A549 (cell line): ENCODE measurements at regions not wholly inside any gene's neighbourhood (a gene's known extent, or its start where the extent isn't known, plus 50 kb on each side); places are given as distances from the start of the nearest gene placed in this dataset.

ENCODE experiments used
- ATAC-seq, 2 experiments: fragments of 200-7000 bp in 1 of 2; fragments of >200 bp in 1 of 2; cut with Nextera tagmentation in 1 of 2; cut with Tn5 transposase in 1 of 2; 3 replicates each; pipeline versions ENCODE4 v1.8.0 to v1.9.1; 2018 to 2020; ENCODE audit warnings: mild to moderate bottlenecking in 1 of 2, moderate library complexity in 1 of 2
- CTCF ChIA-PET: fragments of 300-600 bp; sonication (Branson Sonifier 250); formaldehyde crosslinking; extraction: SDS; loops from one replicate; lab custom pipeline; 2021; ENCODE audit warnings: antibody characterized with exemption, inconsistent platforms; lab: Yijun Ruan, JAX
- POLR2A ChIA-PET: fragments of 350-600 bp; formaldehyde crosslinking; extraction: SDS; loops from one replicate; lab custom pipeline; 2021; ENCODE audit warnings: antibody characterized with exemption, inconsistent platforms; lab: Yijun Ruan, JAX
- DNase-seq, 2 experiments: peaks; one replicate each; pipeline versions ENCODE4 v3.0.0 to v3.0.0-alpha.2; 2011 to 2016; ENCODE audit warnings: low read depth in 1 of 2, low spot score in 1 of 2
- FAIRE-seq: peaks from 2 replicates; lab custom pipeline; 2011; peaks lifted over from hg19 to GRCh38; lab: Jason Lieb, UNC
- H3K27ac ChIP-seq, 2 experiments: fragments of >200 bp; sonication (Bioruptor Twin); formaldehyde crosslinking; 3 replicates each; pipeline ENCODE4 v1.5.1; 2016 to 2017
- H3K4me1 ChIP-seq: fragments of >200 bp; sonication (Bioruptor Twin); formaldehyde crosslinking; 3 replicates; pipeline ENCODE4 v1.6.1; 2016
- H3K4me2 ChIP-seq: fragments of >200 bp; sonication (Bioruptor Twin); formaldehyde crosslinking; 3 replicates; pipeline ENCODE4 v1.6.1; 2016
- H3K4me3 ChIP-seq: fragments of >200 bp; sonication (Bioruptor Twin); formaldehyde crosslinking; 3 replicates; pipeline ENCODE4 v1.5.1; 2016
- H3K9me3 ChIP-seq: fragments of >200 bp; sonication (Bioruptor Twin); formaldehyde crosslinking; 3 replicates; pipeline ENCODE4 v1.6.1; 2016
- BCL3 ChIP-seq: fragments of >200 bp; sonication (Bioruptor Twin); formaldehyde crosslinking; IDR thresholded peaks from 3 replicates; pipeline ENCODE4 v1.6.1; 2016
- CHD2 ChIP-seq: fragments of 150-350 bp; IDR thresholded peaks from 2 replicates; pipeline ENCODE4 v1.6.1; 2014; ENCODE audit warnings: low read length; ENCODE audit not compliant: partially characterized antibody
- CTCF ChIP-seq: fragments of >200 bp; sonication (Bioruptor Twin); formaldehyde crosslinking; IDR thresholded peaks from 3 replicates; pipeline ENCODE4 v1.5.1; 2016
- EHF ChIP-seq: fragments of 250-450 bp; sonication (Bioruptor Pico); IDR thresholded peaks from 2 replicates; pipeline ENCODE4 v1.5.0; 2020; ENCODE audit warnings: mild to moderate bottlenecking
- FOSB ChIP-seq: fragments of 250-450 bp; sonication (Bioruptor Pico); IDR thresholded peaks from 2 replicates; pipeline ENCODE4 v1.5.0; 2020; ENCODE audit warnings: mild to moderate bottlenecking, moderate library complexity
- FOSL2 ChIP-seq, 2 experiments: fragments of 450-650 bp in 1 of 2; fragments of >200 bp in 1 of 2; sonication (Bioruptor Twin) in 1 of 2; formaldehyde crosslinking; IDR thresholded peaks; 2 replicates each; pipeline versions ENCODE4 v1.5.0 to v1.6.1; 2016 to 2020; ENCODE audit warnings: mild to moderate bottlenecking in 1 of 2, moderate library complexity in 1 of 2
- GATA3 ChIP-seq: IDR thresholded peaks from 2 replicates; pipeline ENCODE4 v1.6.1; 2012; ENCODE audit warnings: borderline replicate concordance
- HDAC2 ChIP-seq: fragments of 200-600 bp; sonication (generic); IDR thresholded peaks from 2 replicates; pipeline ENCODE4 v1.6.1; 2016
- HES2 ChIP-seq: fragments of >200 bp; sonication (Bioruptor Twin); formaldehyde crosslinking; IDR thresholded peaks from 2 replicates; pipeline ENCODE4 v1.6.1; 2016
- HMGXB4 ChIP-seq: fragments of 250-450 bp; sonication (Bioruptor Pico); IDR thresholded peaks from 2 replicates; pipeline ENCODE4 v1.5.0; 2021; ENCODE audit warnings: mild to moderate bottlenecking, moderate library complexity, borderline replicate concordance
- HOXA7 ChIP-seq: fragments of 250-450 bp; sonication (Bioruptor Pico); IDR thresholded peaks from 2 replicates; pipeline ENCODE4 v1.5.0; 2020; ENCODE audit warnings: mild to moderate bottlenecking, moderate library complexity
- HOXB13 ChIP-seq: fragments of 250-450 bp; sonication (Bioruptor Pico); IDR thresholded peaks from 2 replicates; pipeline ENCODE4 v1.5.0; 2020; ENCODE audit warnings: low read depth, mild to moderate bottlenecking, moderate library complexity
- HOXB5 ChIP-seq: fragments of 250-450 bp; sonication (Bioruptor Pico); IDR thresholded peaks from 2 replicates; pipeline ENCODE4 v1.5.0; 2020; ENCODE audit warnings: mild to moderate bottlenecking, moderate library complexity
- JUNB ChIP-seq: fragments of >200 bp; sonication (Bioruptor Twin); formaldehyde crosslinking; IDR thresholded peaks from 2 replicates; pipeline ENCODE4 v1.6.1; 2016
- KDM1A ChIP-seq: fragments of 200-600 bp; sonication (generic); IDR thresholded peaks from 2 replicates; pipeline ENCODE4 v1.6.1; 2016; ENCODE audit warnings: low read depth, mild to moderate bottlenecking
- KDM5A ChIP-seq: fragments of 200-600 bp; sonication (generic); IDR thresholded peaks from 2 replicates; pipeline ENCODE4 v1.6.1; 2016; ENCODE audit warnings: antibody characterized with exemption, mild to moderate bottlenecking
- MAFK ChIP-seq: fragments of 450-650 bp; IDR thresholded peaks from 2 replicates; pipeline ENCODE4 v1.6.1; 2014; ENCODE audit not compliant: partially characterized antibody
- MYC ChIP-seq: IDR thresholded peaks from 2 replicates; pipeline ENCODE4 v1.6.1; 2012; ENCODE audit warnings: mild to moderate bottlenecking, inconsistent platforms, low read length, improper control_type of control experiment, borderline replicate concordance
- NR3C1 ChIP-seq: fragments of >200 bp; sonication (Bioruptor Twin); formaldehyde crosslinking; IDR thresholded peaks from 3 replicates; pipeline ENCODE4 v1.6.1; 2017
- POLR2A ChIP-seq: IDR thresholded peaks from 2 replicates; pipeline ENCODE4 v1.6.1; 2012; ENCODE audit warnings: mild to moderate bottlenecking, low read length
- POLR2AphosphoS2 ChIP-seq: conservative IDR thresholded peaks from 2 replicates; pipeline ENCODE4 v1.6.1; 2012; ENCODE audit warnings: low read length, improper control_type of control experiment, inconsistent platforms
- RAD21 ChIP-seq, 2 experiments: fragments of >200 bp in 1 of 2; sonication (Bioruptor Twin) in 1 of 2; formaldehyde crosslinking in 1 of 2; IDR thresholded peaks in 1 of 2; conservative IDR thresholded peaks in 1 of 2; 2 replicates in 1 of 2; 3 replicates in 1 of 2; pipeline ENCODE4 v1.6.1; 2012 to 2018; ENCODE audit warnings: inconsistent platforms in 1 of 2
- RFX5 ChIP-seq: fragments of 450-650 bp; IDR thresholded peaks from 2 replicates; pipeline ENCODE4 v1.7.1; 2014; ENCODE audit warnings: antibody characterized with exemption, mild to moderate bottlenecking, moderate library complexity
- RNF2 ChIP-seq: fragments of 200-600 bp; sonication (generic); IDR thresholded peaks from 2 replicates; pipeline ENCODE4 v1.6.1; 2016; ENCODE audit warnings: low read depth, mild to moderate bottlenecking, antibody characterized with exemption, moderate library complexity, borderline replicate concordance
- SMC3 ChIP-seq: fragments of >200 bp; sonication (Bioruptor Twin); formaldehyde crosslinking; IDR thresholded peaks from 3 replicates; pipeline ENCODE4 v1.6.1; 2018; ENCODE audit warnings: inconsistent platforms
- SREBF2 ChIP-seq: fragments of 450-650 bp; IDR thresholded peaks from 2 replicates; pipeline ENCODE4 v1.6.1; 2014; ENCODE audit warnings: mild to moderate bottlenecking, moderate library complexity
- TFCP2L1 ChIP-seq: fragments of 250-450 bp; sonication (Bioruptor Pico); IDR thresholded peaks from 2 replicates; pipeline ENCODE4 v1.5.0; 2021; ENCODE audit warnings: mild to moderate bottlenecking
- USF2 ChIP-seq: fragments of 450-650 bp; IDR thresholded peaks from 2 replicates; pipeline ENCODE4 v1.6.1; 2014; ENCODE audit warnings: antibody characterized with exemption
- ZFP36 ChIP-seq: fragments of 450-650 bp; IDR thresholded peaks from 2 replicates; pipeline ENCODE4 v1.6.1; 2014; ENCODE audit warnings: borderline replicate concordance; ENCODE audit not compliant: partially characterized antibody
- WGBS: methylation state at CpG from one replicate; pipeline ENCODE4 v1.1.6; 2017; ENCODE audit errors: missing lambda C conversion rate; 5-methylcytosine and 5-hydroxymethylcytosine counted together

GRCh38 chr4:100721490-100721889 lies 203.7 kb upstream of the EMCN start:
- Histone ChIP-seq H3K4me2 (no peak overlapping the region), H3K4me1 (no peaks in the 10 kb centered on the region), H3K27ac (no peak overlapping the region), H3K9me3 (no peaks in the 10 kb centered on the region), H3K4me3 (no peak overlapping the region)
- TF ChIP-seq POLR2A (no peak), SREBF2 (no peak), HES2 (no peak), HOXA7 (CRISPR knock-in tag) (no peak), RFX5 (no peak), POLR2AphosphoS2 (no peak), KDM5A (no peak), NR3C1 (no peak), EHF (CRISPR knock-in tag) (no peak), TFCP2L1 (CRISPR knock-in tag) (no peak), SMC3 (no peak), USF2 (no peak)
- POLR2A ChIA-PET = no interaction called here
- no peak for FAIRE-seq
- CTCF ChIA-PET = no interaction called here
- ATAC-seq = no peak
- no peak for DNase-seq

- H3K4me3 ChIP-seq = no peak overlapping the region
- 68% methylated on average over 2 of the region's 2 CpGs for WGBS
- no peak overlapping the region for H3K4me2 ChIP-seq
- ChIA-PET CTCF (no interaction called here), POLR2A (no interaction called here)
- H3K27ac ChIP-seq = no peak overlapping the region
- ATAC-seq = no peak
- no peaks in the 10 kb centered on the region for H3K4me1 ChIP-seq
- no peak for DNase-seq
- FAIRE-seq = no peak
- TF ChIP-seq MYC (no peak), POLR2A (no peak), RAD21 (conservative IDR thresholded peaks at IDR 0.05 in 1 of 2, IDR thresholded peaks at IDR 0.05 in 1 of 2) (no peak), FOSL2 (IDR thresholded peaks at IDR 0.05) (no peak), FOSL2 (CRISPR knock-in tag; IDR thresholded peaks at IDR 0.05) (no peak), CHD2 (no peak), GATA3 (no peak), HMGXB4 (CRISPR knock-in tag) (no peak), HOXB13 (CRISPR knock-in tag) (no peak), CTCF (no peak), MAFK (no peak), HDAC2 (no peak), HOXB5 (CRISPR knock-in tag) (no peak), FOSB (CRISPR knock-in tag) (no peak), KDM5A (no peak), RNF2 (no peak), JUNB (no peak), KDM1A (no peak), ZFP36 (no peak), BCL3 (no peak), SREBF2 (no peak)
- TF ChIP-seq, all 56 proteins: peak for 0
- H3K9me3 ChIP-seq = no peaks in the 10 kb centered on the region
Observed at GRCh38 chr4:100721077-100721476, 203.3 kb upstream of the EMCN start.
